Ovary (tissue), 7 donors: ENCODE measurements at regions not wholly inside any gene's neighbourhood (a gene's known extent, or its start where the extent isn't known, plus 50 kb on each side); places are given as distances from the start of the nearest gene placed in this dataset.
"Not testable (repeated sequence)": the region's sequence is repeated elsewhere in the genome, so short reads cannot be mapped to it uniquely, and the experiment has no call there.

Experiments
- DNase-seq, 5 donors: peaks; one replicate each; pipeline ENCODE4 v3.0.0-alpha.2; 2019 to 2020
- H3K27ac ChIP-seq, 2 donors: fragments of 200-600 bp; one replicate each; pipeline versions ENCODE4 v1.5.1 to v1.8.0; 2019 to 2022
- H3K27me3 ChIP-seq: fragments of 200-600 bp; one replicate; pipeline ENCODE4 v1.8.0; 2022
- H3K36me3 ChIP-seq: fragments of 200-600 bp; sonication (generic); one replicate; pipeline ENCODE4 v1.5.1; 2019
- H3K4me1 ChIP-seq: one replicate; pipeline ENCODE4 v1.8.1; 2013; ENCODE audit warnings: mild to moderate bottlenecking, moderate library complexity; ENCODE audit not compliant: insufficient read depth
- H3K4me3 ChIP-seq: fragments of 200-600 bp; sonication (generic); one replicate; pipeline ENCODE4 v1.5.1; 2017
- H3K9me3 ChIP-seq, 2 donors: fragments of 200-600 bp in 1 of 2; sonication (generic) in 1 of 2; one replicate each; pipeline versions ENCODE4 v1.5.1 to v1.8.1; 2013 to 2019; ENCODE audit warnings: mild to moderate bottlenecking in 1 of 2, moderate library complexity in 1 of 2
- EP300 ChIP-seq: sonication (generic); formaldehyde crosslinking; IDR thresholded peaks from one replicate; pipeline ENCODE4 v1.6.1; 2017; ENCODE audit warnings: antibody characterized with exemption
- POLR2A ChIP-seq: fragments of 450-650 bp; IDR thresholded peaks from one replicate; pipeline ENCODE4 v1.6.1; 2017; ENCODE audit warnings: antibody characterized with exemption, mild to moderate bottlenecking, moderate library complexity
- WGBS, 3 donors: extraction: QIAGEN DNeasy Blood & Tissue Kit in 1 of 3; methylation state at CpG; one replicate each; pipeline versions ENCODE4 v1.1.5 to v1.1.7; 2013 to 2017; 5-methylcytosine and 5-hydroxymethylcytosine counted together
- intact Hi-C, 4 donors: fragments of 100-400 bp; cut with DNase I; formaldehyde crosslinking; loops; one replicate each; pipeline versions ENCODE4 v1.11.0 to v1.15.1; 2022 to 2023
- TF ChIP-seq, protein P1 (sequence below), 3 donors: fragments of 450-650 bp in 2 of 3; fragments of 200-600 bp in 1 of 3; IDR thresholded peaks; one replicate each; pipeline versions ENCODE4 v1.5.1 to v1.8.0; 2016 to 2022; ENCODE audit warnings: antibody characterized with exemption in 3 of 3, mild to moderate bottlenecking in 1 of 3
- donor health status: DM: no; HTN: no; CAD: no; lungs with moderate emphysema.
- donor health status: DM: no; HTN: no; CAD: no.
- donor health status: Bipolar disorder and iron deficiency.
- donor health status: DM: no; HTN: no; CAD: no.
- donor health status: DM: yes; HTN: yes; CAD: no.

DNA sequence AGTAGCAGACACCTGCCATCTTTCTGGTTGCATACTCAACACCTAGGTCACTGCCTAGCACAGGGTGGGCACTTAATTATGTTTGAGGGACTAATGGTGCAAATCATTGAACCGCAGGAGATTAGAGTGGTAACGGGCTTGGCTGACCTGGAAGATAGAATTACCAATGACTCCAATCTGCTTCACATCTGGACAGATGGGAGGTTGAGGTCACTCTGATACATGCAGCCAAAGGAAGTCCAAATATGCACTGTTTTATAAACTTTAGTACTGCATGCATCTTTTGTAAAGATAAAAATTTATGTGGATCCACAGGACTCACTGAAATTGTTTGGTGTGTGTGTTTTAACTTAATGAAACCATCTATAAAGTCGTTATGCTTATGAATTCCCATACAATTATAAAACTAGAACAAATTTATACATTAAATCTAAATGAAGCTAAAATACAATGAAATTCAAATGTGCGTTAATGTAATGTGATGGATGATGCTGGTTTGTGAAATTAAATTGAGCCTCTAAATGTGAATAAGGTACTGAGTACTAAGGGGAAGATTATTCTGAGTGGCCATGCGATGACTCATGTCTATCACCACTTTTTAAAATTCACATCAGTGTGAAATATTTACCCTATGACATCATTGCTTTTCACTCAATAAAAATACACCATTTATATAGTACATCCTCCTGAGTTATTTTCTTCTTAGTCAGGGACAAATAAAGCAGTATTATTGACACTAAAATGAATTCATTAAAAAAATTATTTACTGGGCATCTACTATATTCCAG lies 224.7 kb upstream of the FAM78B start:
- no peak for TF ChIP-seq EP300
- no peak for TF ChIP-seq POLR2A
- TF ChIP-seq, protein P1, sequence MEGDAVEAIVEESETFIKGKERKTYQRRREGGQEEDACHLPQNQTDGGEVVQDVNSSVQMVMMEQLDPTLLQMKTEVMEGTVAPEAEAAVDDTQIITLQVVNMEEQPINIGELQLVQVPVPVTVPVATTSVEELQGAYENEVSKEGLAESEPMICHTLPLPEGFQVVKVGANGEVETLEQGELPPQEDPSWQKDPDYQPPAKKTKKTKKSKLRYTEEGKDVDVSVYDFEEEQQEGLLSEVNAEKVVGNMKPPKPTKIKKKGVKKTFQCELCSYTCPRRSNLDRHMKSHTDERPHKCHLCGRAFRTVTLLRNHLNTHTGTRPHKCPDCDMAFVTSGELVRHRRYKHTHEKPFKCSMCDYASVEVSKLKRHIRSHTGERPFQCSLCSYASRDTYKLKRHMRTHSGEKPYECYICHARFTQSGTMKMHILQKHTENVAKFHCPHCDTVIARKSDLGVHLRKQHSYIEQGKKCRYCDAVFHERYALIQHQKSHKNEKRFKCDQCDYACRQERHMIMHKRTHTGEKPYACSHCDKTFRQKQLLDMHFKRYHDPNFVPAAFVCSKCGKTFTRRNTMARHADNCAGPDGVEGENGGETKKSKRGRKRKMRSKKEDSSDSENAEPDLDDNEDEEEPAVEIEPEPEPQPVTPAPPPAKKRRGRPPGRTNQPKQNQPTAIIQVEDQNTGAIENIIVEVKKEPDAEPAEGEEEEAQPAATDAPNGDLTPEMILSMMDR (IDR thresholded peaks at IDR 0.05), result no peak
- intact Hi-C loops, result no loop called here

DNA sequence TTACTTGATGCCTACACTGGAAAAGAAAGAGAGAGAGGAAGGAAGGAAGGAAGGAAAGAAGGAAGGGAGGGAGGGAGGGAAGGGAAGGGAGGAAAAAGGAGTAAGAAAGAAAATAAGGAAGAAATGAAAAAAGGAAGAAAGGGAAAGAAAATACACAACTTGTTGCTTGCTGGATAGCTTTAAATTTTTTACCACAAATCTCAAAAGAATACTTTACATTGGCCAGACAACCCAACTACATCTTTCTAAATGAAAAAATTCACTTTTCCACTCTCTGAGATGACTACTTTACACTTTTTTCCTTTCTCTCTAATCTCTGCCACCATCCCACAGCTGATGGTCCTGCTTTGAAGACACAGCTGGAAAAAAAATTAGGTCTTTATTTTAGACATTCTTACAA lies 228.9 kb upstream of the FAM78B start:
- H3K4me1 ChIP-seq, result no peaks in the 10 kb centered on the region
- intact Hi-C loops, result no loop called here
- no peaks in the 10 kb centered on the region for H3K9me3 ChIP-seq
- H3K27me3 ChIP-seq, result no peaks in the 10 kb centered on the region
- no peak overlapping the region for H3K27ac ChIP-seq
- no peak overlapping the region for H3K4me3 ChIP-seq
- no peaks in the 10 kb centered on the region for H3K36me3 ChIP-seq
- no peak for DNase-seq
- no peak for TF ChIP-seq POLR2A

More for the DNA sequence above, 224.7 kb upstream of the FAM78B start:
- DNase-seq, result no peak
- H3K27ac ChIP-seq, result no peak overlapping the region
- 59 to 68% (median 65%) methylated on average over 5 of the region's 5 CpGs for WGBS, 3 donors
- H3K27me3 ChIP-seq, result no peaks in the 10 kb centered on the region
- H3K4me1 ChIP-seq, result no peaks in the 10 kb centered on the region
- H3K4me3 ChIP-seq, result no peak overlapping the region
- H3K9me3 ChIP-seq, result no peaks in the 10 kb centered on the region
- no peaks in the 10 kb centered on the region for H3K36me3 ChIP-seq

DNA sequence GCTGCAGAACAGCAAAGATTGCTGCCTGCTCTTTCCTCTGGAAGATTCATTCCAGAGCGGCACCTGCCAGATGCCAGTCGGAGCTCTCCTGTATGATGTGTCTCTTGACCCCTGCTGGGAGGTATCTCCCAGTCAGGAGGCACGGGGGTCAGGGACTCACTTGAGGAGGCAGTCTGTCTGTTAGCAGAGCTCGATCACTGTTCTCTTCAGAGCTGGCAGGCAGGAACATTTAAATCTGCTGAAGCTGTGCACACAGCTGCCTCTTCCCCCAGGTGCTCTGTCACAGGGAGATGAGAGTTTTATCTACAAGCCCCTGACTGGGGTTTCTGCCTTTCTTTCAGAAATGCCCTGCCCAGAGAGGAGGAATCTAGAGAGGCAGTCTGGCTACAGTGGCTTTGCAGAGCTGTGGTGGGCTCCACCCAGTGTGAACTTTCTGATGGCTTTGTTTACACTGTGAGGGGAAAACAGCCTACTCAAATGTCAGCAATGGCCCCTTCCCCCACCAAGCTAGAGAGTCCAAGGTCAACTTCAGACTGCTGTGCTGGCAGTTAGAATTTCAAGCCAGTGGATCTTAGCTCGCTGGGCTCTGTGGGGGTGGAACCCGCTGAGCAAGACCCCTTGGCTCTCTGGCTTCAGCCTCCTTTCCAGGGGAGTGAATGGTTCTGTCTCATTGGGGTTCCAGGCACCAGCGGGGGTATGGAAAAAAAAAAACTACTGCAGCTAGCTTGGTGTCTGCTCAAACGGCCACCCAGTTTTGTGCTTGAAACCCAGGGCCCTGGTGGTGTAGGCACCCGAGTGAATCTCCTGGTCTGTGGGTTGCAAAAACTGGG lies 242.7 kb upstream of the FAM78B start:
- DNase-seq, H3K4me1 ChIP-seq, H3K27me3 ChIP-seq, H3K36me3 ChIP-seq, intact Hi-C loops, H3K9me3 ChIP-seq, H3K4me3 ChIP-seq, H3K27ac ChIP-seq: not testable (repeated sequence)
- WGBS, 3 donors, result 47 to 53% (median 49%) methylated on average over 9 of the region's 9 CpGs

DNA sequence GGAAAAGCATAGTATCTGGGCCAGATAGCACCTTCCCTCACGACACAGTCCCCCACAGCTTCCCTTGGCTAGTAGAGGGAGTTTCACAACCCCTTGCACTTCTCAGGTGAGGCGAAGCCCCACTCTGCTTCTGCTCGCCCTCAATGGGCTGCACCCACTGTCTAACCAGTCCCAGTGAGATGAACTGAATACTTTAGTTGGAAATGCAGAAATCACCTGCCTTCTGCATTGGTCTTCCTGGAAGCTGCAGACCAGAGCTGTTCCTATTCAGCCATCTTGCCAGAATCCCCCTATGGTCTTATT lies 243.2 kb upstream of the FAM78B start:
- DNase-seq, result no peak
- intact Hi-C loops, result no loop called here
- no peaks in the 10 kb centered on the region for H3K36me3 ChIP-seq
- no peak for TF ChIP-seq POLR2A
- TF ChIP-seq, protein P1 (IDR thresholded peaks at IDR 0.05), result no peak
- no peak for TF ChIP-seq EP300
- no peak overlapping the region for H3K4me3 ChIP-seq
- no peak overlapping the region for H3K27ac ChIP-seq
- WGBS, 3 donors, result 70 to 80% (median 77%) methylated on average over 3 of the region's 3 CpGs
- no peaks in the 10 kb centered on the region for H3K9me3 ChIP-seq
- no peaks in the 10 kb centered on the region for H3K4me1 ChIP-seq
- H3K27me3 ChIP-seq, result no peaks in the 10 kb centered on the region

DNA sequence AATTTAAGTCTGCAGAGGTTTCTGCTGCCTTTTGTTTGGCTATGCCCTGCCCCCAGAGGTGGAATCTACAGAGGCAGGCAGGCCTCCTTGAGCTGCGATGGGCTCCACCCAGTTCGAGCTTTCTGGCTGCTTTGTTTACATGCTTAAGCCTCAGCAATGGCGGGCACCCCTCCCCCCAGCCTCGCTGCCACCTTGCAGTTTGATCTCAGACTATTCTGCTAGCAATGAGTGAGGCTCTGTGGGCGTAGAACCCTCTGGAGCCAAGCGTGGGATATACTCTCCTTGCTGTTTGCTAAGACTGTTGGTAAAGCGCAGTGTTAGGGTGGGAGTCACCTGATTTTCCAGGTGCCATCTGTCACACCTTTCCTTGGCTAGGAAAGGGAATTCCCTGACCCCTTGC lies 250.0 kb upstream of the FAM78B start:
- H3K36me3 ChIP-seq, H3K9me3 ChIP-seq, DNase-seq, H3K27me3 ChIP-seq, H3K27ac ChIP-seq, intact Hi-C loops, H3K4me3 ChIP-seq, H3K4me1 ChIP-seq: not testable (repeated sequence)
- 66 to 81% (median 69%) methylated on average over 7 of the region's 7 CpGs for WGBS, 3 donors

DNA sequence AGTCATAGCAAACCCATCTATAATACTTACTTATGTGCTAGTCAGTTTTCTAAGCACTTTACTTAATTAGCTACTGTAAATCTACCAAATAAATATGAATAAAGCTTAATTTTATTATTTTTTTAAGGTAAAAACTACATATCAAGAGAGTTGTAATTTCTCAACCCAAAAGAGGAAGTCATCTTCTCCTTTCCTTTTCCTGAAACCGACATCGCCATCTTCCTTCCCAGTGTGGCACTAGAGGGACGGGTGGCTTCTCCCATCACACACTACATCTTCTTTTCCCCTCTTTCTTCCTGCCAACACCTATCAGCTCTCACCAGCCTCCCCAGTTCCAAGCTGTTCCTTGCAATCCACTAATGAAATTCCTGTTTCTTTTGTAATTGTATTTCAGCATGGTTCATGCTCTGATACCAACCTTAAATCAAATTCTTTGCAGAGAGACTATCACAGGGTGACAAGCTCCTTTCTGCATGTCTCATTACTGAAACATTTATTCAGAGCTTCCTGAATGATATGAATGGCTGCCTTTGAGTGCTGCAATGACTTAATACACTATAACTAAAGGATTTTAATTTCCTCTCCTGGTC lies 251.6 kb upstream of the FAM78B start:
- intact Hi-C loops, result no loop called here

DNA sequence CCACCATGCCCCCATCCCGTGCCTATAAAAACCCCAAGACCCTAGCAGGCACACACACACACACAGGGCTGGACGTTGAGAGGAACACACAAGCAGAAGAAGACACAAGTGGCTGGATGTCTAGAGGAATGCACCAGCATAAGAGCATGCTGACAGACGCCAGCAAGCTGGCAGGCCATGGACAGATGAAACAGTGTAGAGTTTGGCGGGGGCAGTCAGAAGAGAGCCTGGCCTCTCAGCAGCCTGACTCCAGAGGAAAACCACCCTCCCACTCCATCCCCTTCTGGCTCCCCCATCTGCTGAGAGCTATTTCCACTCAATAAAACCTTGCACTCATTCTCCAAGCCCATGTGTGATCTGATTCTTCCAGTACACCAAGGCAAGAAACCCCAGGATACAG lies 255.8 kb upstream of the FAM78B start:
- H3K9me3 ChIP-seq, H3K4me1 ChIP-seq, intact Hi-C loops, H3K27me3 ChIP-seq, DNase-seq, H3K4me3 ChIP-seq, H3K27ac ChIP-seq, H3K36me3 ChIP-seq: not testable (repeated sequence)
- WGBS, 3 donors, result 52 to 64% (median 58%) methylated on average over 4 of the region's 4 CpGs

More for the DNA sequence above, 251.6 kb upstream of the FAM78B start:
- H3K4me1 ChIP-seq, result no peaks in the 10 kb centered on the region
- H3K36me3 ChIP-seq, result no peaks in the 10 kb centered on the region
- no peaks in the 10 kb centered on the region for H3K27me3 ChIP-seq
- TF ChIP-seq POLR2A (no peak), EP300 (no peak)
- TF ChIP-seq, protein P1 (IDR thresholded peaks at IDR 0.05), result no peak
- no peak overlapping the region for H3K4me3 ChIP-seq
- no peak for DNase-seq
- H3K27ac ChIP-seq, result no peak overlapping the region
- 80 to 86% (median 85%) methylated on average over 3 of the region's 3 CpGs for WGBS, 3 donors
- H3K9me3 ChIP-seq, result no peaks in the 10 kb centered on the region
